Activated CD4-positive, alpha-beta T cell treated with anti-CD3 and anti-CD28 coated beads for 1 hour (primary cell): ENCODE measurements at regions not wholly inside any gene's neighbourhood (a gene's known extent, or its start where the extent isn't known, plus 50 kb on each side); places are given as distances from the start of the nearest gene placed in this dataset.
"Not testable (repeated sequence)": the region's sequence is repeated elsewhere in the genome, so short reads cannot be mapped to it uniquely, and the experiment has no call there.

Source experiments
- DNase-seq: peaks from one replicate; pipeline ENCODE4 v3.0.0-alpha.2; 2020

GRCh38 chr10:9069136-9069535 lies 1014.6 kb downstream of the GATA3 start:
- DNase-seq, result no peak

GRCh38 chr10:9075420-9075819 lies 1020.9 kb downstream of the GATA3 start:
- no peak for DNase-seq

DNA sequence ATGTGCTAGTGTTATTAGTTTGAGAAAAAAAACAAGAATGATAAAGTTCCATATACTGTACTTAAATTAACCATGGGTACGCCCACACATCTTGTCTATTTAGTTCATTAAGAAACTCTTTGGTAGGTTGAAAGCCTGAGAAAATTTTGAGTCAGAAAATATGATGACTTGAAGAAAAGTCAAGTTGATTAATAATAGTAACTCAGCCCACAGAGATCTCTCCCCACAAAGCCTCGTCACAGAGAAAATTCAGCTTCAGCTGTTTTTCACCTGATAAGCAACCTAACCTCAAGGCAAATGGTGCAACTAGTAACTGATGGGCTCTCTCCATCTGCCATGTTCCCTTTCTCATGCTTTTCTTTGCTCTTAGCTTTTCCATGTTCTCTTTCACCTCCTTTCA lies 1021.6 kb downstream of the GATA3 start:
- no peak for DNase-seq

GRCh38 chr10:9081253-9081652 lies 1026.8 kb downstream of the GATA3 start:
- no peak for DNase-seq

GRCh38 chr10:9081961-9082360 lies 1027.5 kb downstream of the GATA3 start:
- no peak for DNase-seq

GRCh38 chr10:9091530-9092093 lies 1037.1 kb downstream of the GATA3 start:
- DNase-seq, result no peak

DNA sequence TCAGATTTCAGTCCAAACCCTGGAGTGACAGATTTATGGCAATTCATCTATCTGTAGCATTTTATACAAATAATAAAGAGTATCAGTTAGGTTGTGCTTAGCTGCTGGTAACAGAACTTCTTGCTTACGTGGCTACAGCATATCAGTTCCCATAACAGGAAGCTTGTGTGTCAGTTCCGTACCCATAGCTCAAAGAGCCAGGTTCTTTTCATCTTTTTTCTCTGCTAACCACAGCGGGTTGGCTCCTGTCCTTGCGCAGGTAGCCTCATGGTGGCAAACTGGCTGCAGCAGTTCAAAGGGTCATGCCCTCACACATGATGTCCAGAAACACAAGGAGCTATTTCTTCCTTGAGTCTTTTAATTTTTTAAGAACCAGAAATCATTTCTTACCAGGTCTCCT lies 1041.8 kb downstream of the GATA3 start:
- peak; percentile 8 for DNase-seq

GRCh38 chr10:9097206-9097990 lies 1042.9 kb downstream of the GATA3 start:
- DNase-seq, result no peak

DNA sequence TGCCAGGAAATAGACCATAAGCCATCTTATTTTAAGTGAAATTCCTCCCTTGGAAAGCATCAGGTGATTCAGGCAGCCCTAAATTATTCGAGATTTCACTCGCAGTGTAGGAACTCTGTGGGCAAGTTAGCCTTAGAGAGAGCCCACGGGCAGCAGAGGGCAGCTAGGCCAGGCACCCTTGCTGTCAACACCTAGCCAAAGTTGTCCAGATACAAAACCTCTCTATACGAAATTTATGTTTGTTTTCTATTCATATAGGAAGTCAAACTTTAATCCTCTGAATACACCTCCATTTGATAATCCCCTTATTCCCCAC lies 1043.5 kb downstream of the GATA3 start:
- DNase-seq, result no peak

- DNase-seq, result no peak
Observed at GRCh38 chr10:9102026-9102425, 1047.5 kb downstream of the GATA3 start.

GRCh38 chr10:9103301-9103700 lies 1048.8 kb downstream of the GATA3 start:
- DNase-seq, result no peak

- DNase-seq, result no peak
Observed at GRCh38 chr10:9111976-9112375, 1057.5 kb downstream of the GATA3 start.

DNA sequence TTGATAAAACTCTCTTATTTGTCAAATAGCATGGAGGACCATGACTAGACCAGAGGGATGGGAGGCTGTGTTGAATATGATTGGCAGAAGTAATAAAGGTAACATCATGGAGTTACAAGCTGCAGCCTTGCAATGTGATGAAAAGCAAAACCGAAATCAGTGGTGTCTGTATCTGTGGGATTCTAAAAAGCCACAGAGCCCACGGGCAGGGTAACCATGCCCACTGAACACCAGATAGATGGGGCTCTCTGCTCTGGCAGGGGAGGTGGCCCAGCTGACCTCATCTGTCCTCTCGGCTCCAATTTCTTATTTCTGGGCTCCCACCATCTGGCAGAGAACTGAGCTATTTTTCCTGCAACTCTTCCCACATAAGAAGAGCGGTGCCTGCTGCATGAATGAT lies 1072.2 kb downstream of the GATA3 start:
- no peak for DNase-seq

GRCh38 chr10:9137368-9137767 lies 1082.9 kb downstream of the GATA3 start:
- no peak for DNase-seq

DNA sequence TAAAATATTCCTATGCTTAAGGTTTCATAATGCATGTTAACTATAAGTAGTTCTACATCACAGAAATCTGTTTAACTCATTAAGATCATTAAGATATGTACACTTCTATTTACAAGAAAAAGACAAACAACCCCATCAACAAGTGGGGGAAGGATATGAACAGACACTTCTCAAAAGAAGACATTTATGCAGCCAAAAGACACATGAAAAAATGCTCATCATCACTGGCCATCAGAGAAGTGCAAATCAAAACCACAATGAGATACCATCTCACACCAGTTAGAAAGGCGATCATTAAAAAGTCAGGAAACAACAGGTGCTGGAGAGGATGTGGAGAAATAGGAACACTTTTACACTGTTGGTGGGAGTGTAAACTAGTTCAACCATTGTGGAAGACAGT lies 1084.3 kb downstream of the GATA3 start:
- DNase-seq, result not testable (repeated sequence)

- DNase-seq, result no peak
Observed at GRCh38 chr10:9140373-9140772, 1085.9 kb downstream of the GATA3 start.

DNA sequence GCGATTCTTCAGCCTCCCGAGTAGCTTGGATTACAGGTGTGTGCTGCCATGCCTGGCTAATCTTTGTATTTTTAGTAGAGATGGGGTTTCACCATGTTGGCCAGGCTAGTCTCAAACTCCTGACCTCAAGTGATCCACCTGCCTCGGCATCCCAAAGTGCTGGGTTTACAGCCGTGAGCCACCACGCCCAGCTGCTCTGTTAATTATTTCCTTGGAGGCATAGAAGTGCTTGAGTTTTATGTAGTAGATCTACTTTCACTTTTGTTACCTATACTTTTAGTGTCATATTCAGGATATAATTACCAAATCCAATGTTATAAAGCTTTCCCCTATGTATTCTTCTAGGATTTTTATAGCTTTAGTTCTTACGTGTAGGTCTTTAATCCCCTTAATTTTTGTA lies 1093.0 kb downstream of the GATA3 start:
- DNase-seq, result no peak

DNA sequence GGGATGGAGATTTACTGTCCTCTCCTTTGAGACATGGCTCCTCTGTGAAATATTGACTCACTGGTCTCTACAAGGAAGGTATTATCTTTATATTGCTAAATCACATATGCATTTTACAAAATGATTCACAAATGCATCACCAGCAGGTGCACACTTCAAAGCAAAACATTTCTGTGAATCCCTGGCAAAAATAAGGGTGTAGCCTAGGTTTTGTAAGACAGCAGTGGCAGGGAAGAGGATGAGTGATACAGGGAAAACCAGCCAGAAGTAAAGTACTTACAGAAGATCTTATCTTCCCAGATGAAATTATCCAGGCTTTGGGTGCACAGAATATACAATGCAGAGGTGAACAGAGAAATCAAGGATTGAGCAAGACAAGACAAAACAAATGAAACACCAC lies 1094.6 kb downstream of the GATA3 start:
- DNase-seq, result no peak

- not testable (repeated sequence) for DNase-seq
Observed at GRCh38 chr10:9153057-9153456, 1098.6 kb downstream of the GATA3 start.

GRCh38 chr10:9157656-9158055 lies 1103.2 kb downstream of the GATA3 start:
- no peak for DNase-seq

DNA sequence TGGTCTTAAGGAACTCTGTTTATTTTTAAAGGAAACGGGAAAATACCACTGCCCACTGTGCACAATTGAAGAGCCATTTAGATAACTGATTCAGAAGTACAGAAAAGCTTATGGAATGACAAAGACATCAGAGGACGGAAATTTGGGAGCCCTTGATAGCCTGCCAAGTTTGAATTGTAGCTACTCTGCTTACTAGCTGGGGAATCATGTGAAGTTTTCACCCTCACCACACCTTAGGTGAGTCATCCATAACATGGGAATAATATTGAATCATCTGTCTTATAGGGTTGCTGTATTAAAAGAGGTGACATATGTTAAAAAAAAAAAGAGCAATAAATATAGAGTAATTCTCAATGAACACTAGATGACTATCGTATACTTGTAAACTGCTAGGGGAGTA lies 1104.2 kb downstream of the GATA3 start:
- DNase-seq, result no peak

- no peak for DNase-seq
Observed at GRCh38 chr10:9160275-9160674, 1105.8 kb downstream of the GATA3 start.

- no peak for DNase-seq
Observed at GRCh38 chr10:9163699-9164098, 1109.2 kb downstream of the GATA3 start.

DNA sequence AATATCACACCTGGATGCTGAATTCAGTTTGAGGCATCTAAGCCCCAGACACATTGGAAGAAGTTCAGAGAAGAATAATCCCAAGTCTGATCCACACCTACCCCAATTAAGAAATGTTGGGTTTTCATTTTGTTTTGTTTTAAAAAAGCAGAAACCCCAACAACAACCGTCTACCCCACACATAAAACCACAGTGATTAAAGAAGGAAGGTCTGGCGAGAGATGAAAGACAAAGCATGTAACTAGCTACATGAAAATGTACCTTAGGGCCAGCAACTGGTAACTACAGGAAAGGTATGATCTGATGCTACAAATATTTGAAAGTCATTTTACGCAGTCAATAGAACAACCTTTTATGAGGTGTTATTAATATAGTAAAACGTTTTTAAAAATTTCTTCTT lies 1112.3 kb downstream of the GATA3 start:
- no peak for DNase-seq

DNA sequence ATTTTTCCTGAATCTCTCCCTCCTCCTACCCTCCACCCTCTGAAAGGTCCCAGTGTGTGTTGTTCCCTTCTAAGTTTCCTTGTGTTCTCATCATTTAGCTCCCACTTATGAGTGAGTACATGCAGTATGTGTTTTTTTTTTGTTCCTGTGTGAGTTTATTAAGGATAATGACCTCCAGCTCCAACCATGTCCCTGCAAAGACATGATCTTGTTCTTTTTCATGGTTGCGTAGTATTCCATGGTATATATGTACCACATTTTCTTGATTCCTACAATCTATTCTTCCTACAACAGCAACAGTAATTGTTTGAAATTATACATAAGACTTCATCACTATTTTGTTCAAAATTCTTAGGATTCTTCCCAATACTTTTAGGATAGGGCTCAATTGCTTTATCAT lies 1117.8 kb downstream of the GATA3 start:
- no peak for DNase-seq
